ENCODE measurements at regions not wholly inside any gene's neighbourhood (a gene's known extent, or its start where the extent isn't known, plus 50 kb on each side); places are given as distances from the start of the nearest gene placed in this dataset.

DNA sequence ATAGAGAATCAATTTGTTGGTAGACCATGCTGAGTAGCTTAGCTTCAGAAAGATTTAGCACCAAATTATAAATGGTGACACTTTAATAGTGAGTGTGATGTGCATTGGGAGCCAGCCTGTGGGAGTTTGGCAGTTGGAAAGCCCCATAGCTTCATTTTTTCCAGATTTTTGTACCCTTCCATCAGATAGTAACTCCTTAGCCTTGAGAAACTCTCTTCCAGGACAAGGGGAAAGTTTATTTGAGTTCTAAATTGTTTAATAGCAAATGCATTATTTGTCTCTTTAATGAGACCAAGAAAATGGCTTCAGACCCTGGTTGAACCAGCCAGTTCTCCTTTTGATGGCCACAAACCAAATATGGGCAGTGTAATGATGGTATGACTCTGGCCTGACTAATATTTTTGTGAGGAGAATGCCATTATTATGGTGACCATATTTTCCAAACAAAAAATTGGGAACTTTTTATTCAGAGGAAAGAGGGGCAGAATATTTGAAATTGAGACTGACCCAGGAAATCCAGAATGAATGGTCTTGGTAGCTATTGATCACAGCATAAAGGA lies 49.8 kb downstream of the PLCE1 start:
- no peak for DNase-seq

- DNase-seq = no peak
Observed at GRCh38 chr10:94046098-94046497, 52.4 kb downstream of the PLCE1 start.

- DNase-seq = no peak
Observed at GRCh38 chr10:94047293-94047692, 53.6 kb downstream of the PLCE1 start.

DNA sequence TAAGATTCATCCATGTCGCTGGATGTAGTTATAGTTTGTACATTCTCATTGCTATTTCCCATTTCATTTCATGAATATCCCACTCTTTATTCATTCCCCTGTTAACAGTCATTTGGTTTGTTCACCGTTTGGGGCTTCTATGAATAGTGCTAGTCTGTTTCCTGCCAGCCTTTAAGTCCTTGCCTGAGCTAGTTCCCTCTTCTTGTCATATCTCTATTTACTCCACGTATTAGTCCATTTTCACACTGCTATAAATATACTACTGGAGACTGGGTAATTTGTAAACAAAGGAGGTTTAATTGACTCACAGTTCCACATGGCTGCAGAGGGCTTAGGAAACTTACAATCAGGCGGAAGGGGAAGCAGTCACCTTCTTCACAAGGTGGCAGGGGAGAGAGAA lies 56.2 kb downstream of the PLCE1 start:
- no peak for DNase-seq

- DNase-seq = no peak
Observed at GRCh38 chr10:94052281-94052680, 58.5 kb downstream of the PLCE1 start.

- DNase-seq = no peak
Observed at GRCh38 chr10:94052866-94053791, 59.4 kb downstream of the PLCE1 start.

DNA sequence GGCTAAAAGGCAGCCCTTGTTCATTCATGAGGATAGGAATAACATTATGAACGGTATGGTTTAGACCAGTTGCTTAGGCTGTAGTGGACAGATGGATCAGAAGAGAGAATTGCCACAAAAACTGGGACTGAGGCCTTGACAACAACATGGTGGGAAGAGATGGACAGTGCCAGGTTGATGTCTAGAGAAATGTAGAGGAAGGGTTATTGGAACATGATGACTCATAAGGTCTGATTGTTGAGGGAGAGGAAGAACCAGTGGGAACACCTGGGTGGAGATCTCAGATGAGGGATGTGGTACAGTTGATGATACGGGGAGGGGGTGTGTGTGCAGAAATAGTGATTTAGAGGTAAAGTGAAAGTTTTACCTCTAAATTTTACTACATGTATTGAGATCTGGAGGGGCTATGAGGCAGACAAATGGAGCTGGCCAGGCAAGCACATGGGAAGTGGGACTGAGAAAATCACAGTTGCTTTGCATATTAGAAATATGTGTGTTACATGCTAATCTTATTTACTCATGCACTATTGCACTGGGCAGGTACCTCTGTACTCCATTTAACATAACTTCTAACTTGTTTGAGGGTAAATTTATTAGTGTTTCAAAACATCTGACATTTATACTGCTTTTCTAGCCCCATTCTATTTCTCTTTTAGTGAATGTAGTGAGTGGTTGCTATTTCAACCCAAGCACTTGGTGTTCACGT lies 65.6 kb downstream of the PLCE1 start:
- no peak for DNase-seq

- no peak for DNase-seq
Observed at GRCh38 chr10:94061026-94061425, 67.3 kb downstream of the PLCE1 start.

DNA sequence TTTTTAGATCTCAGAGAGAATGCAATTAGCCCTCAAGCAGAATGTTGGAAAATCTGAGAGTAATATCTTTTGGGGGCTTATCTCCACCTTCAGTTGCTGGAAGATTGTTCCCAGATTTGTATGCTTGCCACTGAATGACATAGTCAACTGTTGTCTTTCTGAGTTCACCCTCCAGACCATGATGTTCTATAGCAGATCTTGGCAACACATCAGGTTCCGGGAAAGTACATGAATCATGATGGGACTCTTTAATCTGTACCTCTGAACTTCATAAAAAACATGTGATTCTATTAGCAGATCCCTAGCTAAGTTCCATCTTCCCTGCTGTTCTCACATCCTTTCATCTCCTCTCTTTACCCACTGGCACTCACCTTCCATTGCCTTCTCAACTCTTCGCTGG lies 68.9 kb downstream of the PLCE1 start:
- DNase-seq = no peak

DNA sequence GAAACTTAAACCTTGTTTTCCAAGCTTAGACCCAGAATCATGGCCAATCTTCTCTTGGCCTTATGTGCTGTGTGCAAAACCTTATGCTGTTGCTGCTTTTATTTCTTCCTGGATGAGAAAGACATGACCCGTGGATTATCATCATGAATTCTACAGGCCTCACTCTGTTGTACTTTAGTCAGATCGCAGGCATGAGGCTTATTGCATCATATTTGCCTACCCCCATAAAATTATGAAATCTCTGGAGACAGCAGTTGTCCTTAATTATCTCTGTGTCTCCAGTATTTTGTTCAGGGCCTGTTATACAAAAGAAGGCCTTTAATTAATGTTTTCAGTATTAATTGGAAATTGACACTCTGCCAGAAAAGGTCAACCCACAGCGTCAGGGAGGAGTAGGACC lies 71.6 kb downstream of the PLCE1 start:
- no peak for DNase-seq

DNA sequence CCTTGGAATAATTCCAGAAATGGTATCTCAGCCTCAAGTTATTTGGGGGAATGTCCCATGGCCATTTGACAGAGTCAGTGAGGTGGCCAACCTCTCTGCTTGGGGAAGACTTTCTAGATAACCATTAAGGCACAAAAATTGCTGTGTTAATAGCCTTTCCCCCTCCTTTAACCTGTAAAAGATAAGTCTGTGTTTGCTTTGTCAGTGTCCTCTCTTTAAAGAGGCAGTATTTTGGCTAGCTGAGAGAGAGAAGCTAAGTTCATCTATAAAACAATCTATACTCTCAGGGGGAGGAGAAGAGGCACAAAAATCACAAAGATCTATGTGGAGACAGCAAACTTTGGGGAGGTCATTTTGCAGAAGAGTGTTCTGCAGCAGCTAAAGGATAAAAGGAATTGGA lies 72.1 kb downstream of the PLCE1 start:
- no peak for DNase-seq

DNA sequence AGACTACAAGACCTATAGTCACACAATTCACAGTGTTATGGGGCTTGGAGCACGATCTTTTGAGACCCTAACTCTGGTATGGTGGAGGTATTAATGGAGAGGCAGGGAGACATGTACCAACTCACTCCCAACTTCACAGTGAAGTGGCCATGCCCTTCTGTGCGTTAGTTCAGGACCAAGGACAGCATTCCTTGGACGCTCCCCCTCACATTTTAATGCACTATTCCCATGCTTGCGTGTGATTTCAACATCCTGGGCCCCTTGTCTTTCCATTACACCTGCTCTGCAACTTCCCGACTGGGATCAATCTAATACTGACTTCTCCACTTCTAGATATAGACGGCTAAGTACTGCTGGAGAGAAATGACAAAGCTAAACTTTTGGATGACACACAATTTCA lies 72.7 kb downstream of the PLCE1 start:
- DNase-seq = no peak

GRCh38 chr10:94069884-94070283 lies 76.2 kb downstream of the PLCE1 start:
- no peak for DNase-seq

DNA sequence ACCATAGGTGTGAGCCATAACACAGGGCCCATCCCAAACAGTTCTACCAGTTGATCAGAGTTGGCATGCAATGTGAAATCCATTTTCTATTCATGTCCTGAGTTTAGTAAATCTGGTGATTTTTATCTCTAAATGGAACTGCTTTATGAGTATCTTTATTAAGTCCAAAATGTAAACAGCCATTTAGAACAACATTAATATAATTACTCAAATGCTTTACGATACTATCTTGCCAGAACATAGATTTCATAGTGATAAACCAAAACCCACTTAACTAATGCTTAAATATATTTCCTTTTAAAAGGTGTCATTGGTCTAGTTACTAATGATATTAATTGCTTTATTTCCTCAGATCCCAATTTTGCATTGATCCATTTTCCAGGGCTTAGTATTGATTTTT lies 80.7 kb downstream of the PLCE1 start:
- DNase-seq = no peak

DNA sequence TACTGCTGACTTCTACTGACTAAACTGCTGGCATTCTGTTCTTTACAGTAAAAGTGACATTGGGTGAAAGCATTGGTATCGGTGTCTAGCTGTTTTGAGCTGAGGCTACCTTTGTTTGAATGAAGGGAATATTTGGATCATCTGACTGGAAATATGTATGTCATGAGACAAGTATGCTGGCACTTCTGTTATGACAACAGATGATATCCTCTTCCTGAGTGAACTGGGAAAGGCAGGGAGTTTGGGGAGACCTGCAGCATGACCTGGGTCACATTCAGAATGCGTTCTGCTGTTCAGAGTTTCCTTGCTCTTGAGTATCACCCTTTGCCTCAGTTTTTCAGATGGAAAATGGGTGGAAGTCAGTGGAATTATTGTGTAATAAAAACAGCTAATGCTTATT lies 81.8 kb downstream of the PLCE1 start:
- DNase-seq = no peak

DNA sequence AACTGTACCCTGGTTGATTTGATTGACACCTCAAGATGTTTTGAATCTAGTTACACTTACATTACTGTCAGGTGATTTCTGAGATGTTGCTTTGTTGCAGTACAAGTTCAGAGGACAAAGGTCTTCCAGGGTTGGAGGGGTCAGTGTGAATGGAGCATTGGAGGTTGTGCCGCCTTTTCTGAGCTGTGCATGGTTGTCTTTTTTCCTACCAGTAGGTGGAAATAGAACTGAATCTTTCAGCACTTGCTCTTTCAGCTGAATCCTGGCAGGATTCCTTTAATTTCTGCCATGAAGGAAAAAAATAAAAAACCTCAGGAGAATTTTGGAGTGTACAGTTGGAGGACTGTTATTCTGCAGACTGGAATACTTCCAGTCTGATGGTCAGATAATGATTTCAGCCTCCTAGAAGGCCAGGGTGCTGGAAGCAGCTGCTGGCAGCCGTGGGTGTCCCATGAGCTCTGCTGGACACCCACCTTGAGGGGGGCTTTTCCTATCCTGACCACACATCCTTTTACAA lies 82.7 kb downstream of the PLCE1 start:
- no peak for DNase-seq

DNA sequence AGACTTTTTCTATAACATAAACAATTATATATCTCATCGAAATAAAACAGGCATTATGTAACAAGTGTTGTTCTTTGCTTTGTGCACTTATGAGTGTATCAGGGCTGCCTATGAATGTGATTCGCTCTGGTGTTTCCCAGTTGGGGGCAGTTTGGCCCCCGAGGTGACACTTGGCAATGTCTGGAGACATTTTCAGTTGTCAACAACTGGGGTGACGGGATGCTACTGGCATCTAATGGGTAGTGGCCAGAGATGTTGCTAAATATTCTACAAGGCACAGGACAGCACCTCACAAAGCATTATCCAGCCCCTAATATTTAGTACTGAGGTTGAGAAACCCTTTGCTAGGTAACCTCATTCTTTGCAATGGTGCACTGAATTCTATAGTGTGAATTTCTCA lies 83.3 kb downstream of the PLCE1 start:
- no peak for DNase-seq

GRCh38 chr10:94080108-94080507 lies 86.4 kb downstream of the PLCE1 start:
- DNase-seq = no peak

- DNase-seq = no peak
Observed at GRCh38 chr10:94083662-94084265, 90.0 kb downstream of the PLCE1 start.

- DNase-seq = no peak
Observed at GRCh38 chr10:94084344-94084743, 90.6 kb downstream of the PLCE1 start.

DNA sequence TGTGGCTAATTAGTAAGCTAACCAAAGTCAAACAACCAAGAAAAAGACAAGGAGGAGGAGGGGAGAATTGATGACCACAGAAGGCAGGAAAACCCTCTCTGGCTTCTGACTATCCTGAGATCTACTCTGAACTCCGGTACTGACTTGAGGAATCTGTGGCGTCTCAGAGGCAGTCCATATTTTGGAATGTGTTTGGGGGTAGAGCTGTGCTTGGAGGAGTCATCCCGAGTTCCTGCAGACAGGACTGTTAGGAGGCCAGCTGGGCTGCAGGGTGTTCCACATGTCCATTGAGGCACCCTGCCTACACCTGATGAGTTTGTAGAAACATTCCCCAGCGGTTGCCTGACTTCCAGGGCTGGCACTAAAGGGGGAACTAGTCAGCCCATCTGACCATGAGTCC lies 91.6 kb downstream of the PLCE1 start:
- DNase-seq = no peak

GRCh38 chr10:94085766-94086437 lies 92.2 kb downstream of the PLCE1 start:
- DNase-seq = no peak

DNA sequence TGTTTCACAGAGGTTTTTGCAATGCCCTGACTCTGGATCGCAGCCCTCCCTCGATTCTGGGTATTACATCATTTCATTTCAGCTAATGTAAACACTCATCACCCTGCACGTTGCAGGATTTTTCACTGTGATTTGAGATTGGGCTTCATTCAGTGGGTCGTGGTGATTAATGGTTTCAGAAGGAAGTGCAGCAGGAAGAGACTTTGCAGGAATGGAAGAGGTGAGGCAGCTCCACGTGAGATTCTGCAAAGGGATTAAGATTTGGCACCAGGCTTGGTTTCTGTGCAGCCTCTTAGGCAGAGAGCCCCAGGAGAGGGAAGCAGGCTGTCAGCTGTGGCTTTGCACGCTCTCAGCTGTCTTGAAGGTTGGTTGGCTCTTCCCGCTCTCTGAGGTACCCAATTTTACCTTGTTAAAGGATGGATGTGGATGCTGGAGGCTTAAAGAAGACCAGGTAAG lies 95.2 kb downstream of the PLCE1 start:
- DNase-seq = no peak

Data from CD4-positive, alpha-beta T cell treated with Interleukin-6 for 4 hours (primary cell).